PC-3 (cell line): ENCODE measurements at regions not wholly inside any gene's neighbourhood (a gene's known extent, or its start where the extent isn't known, plus 50 kb on each side); places are given as distances from the start of the nearest gene placed in this dataset.

ENCODE experiments used
- ATAC-seq: fragments of 200-7000 bp; cut with Tn5 transposase; 2 replicates; pipeline ENCODE4 v1.9.1; 2020; ENCODE audit warnings: mild to moderate bottlenecking, moderate library complexity
- BruUV-seq: library from RNA; stranded (reverse); fragments of 400-500 nt; replicated peaks from 2 replicates; lab custom pipeline; 2021; lab: Mats Ljungman, UMichigan
- CTCF ChIA-PET: fragments of 300-600 bp; sonication (Branson Sonifier 250); formaldehyde crosslinking; loops from one replicate; lab custom pipeline; 2022; ENCODE audit warnings: antibody characterized with exemption; lab: Charles Lee
- POLR2A ChIA-PET: fragments of 300-600 bp; sonication (Branson Sonifier 250); formaldehyde crosslinking; loops from one replicate; lab custom pipeline; 2022; ENCODE audit warnings: antibody characterized with exemption; ENCODE audit not compliant: unreplicated experiment; lab: Charles Lee
- DNase-seq: peaks from one replicate; pipeline ENCODE4 v3.0.0-alpha.2; 2015
- H2AFZ ChIP-seq: fragments of 300-600 bp; sonication (generic); 2 replicates; pipeline ENCODE4 v1.6.0; 2016; ENCODE audit warnings: antibody characterized with exemption, low read length
- H3F3A ChIP-seq: fragments of 300-600 bp; sonication (generic); one replicate; pipeline ENCODE4 v1.6.0; 2017; ENCODE audit warnings: antibody characterized with exemption, low read length, control low read depth, mild to moderate bottlenecking; ENCODE audit not compliant: unreplicated experiment
- H3K27ac ChIP-seq: fragments of 300-600 bp; sonication (generic); 2 replicates; pipeline ENCODE4 v1.5.1; 2016; ENCODE audit warnings: mild to moderate bottlenecking, low read length
- H3K27me3 ChIP-seq: fragments of 300-600 bp; sonication (generic); 2 replicates; pipeline ENCODE4 v1.6.1; 2016; ENCODE audit warnings: low read length, mixed read lengths
- H3K36me3 ChIP-seq: fragments of 300-600 bp; sonication (generic); 2 replicates; pipeline ENCODE4 v1.6.1; 2016; ENCODE audit warnings: low read depth, mixed run types, low read length, mixed read lengths
- H3K4me1 ChIP-seq: fragments of 300-600 bp; sonication (generic); 2 replicates; pipeline ENCODE4 v1.5.1; 2016; ENCODE audit warnings: low read length; ENCODE audit not compliant: insufficient read depth
- H3K4me2 ChIP-seq: fragments of 300-600 bp; sonication (generic); 2 replicates; pipeline ENCODE4 v1.6.0; 2016; ENCODE audit warnings: low read length
- H3K4me3 ChIP-seq: fragments of 300-600 bp; sonication (generic); 2 replicates; pipeline ENCODE4 v1.5.1; 2016; ENCODE audit warnings: mild to moderate bottlenecking, low read length, mixed read lengths
- H3K79me2 ChIP-seq: fragments of 300-600 bp; sonication (generic); 2 replicates; pipeline ENCODE4 v1.6.1; 2017; ENCODE audit warnings: low read length, mixed read lengths
- H3K9ac ChIP-seq: fragments of 300-600 bp; sonication (generic); 2 replicates; pipeline ENCODE4 v1.6.0; 2016; ENCODE audit warnings: mild to moderate bottlenecking, low read length
- H3K9me2 ChIP-seq: fragments of 300-600 bp; sonication (generic); replicated peaks from 2 replicates; pipeline ENCODE4 v1.6.1; 2016; ENCODE audit warnings: mixed run types, low read length, mixed read lengths
- H3K9me3 ChIP-seq: fragments of 300-600 bp; sonication (generic); 2 replicates; pipeline ENCODE4 v1.6.1; 2016; ENCODE audit warnings: low read length, mixed read lengths
- H4K20me1 ChIP-seq: fragments of 300-600 bp; sonication (generic); 2 replicates; pipeline ENCODE4 v1.6.1; 2016; ENCODE audit warnings: low read length, mixed read lengths
- EZH2 ChIP-seq: fragments of 300-600 bp; sonication (generic); IDR thresholded peaks from one replicate; pipeline ENCODE4 v1.6.1; 2017; ENCODE audit warnings: antibody characterized with exemption, mild to moderate bottlenecking, low read length; ENCODE audit not compliant: unreplicated experiment
- EZH2phosphoT487 ChIP-seq: fragments of 300-600 bp; sonication (generic); IDR thresholded peaks from 2 replicates; pipeline ENCODE4 v1.6.1; 2018; ENCODE audit warnings: mild to moderate bottlenecking, antibody characterized with exemption, low read length, borderline replicate concordance
- intact Hi-C: fragments of 100-400 bp; cut with micrococcal nuclease; formaldehyde crosslinking; loops from 2 replicates; pipeline ENCODE4 v1.9.0; 2023
- TF ChIP-seq, protein P1 (sequence below): fragments of 300-600 bp; sonication (generic); conservative IDR thresholded peaks from 2 replicates; pipeline ENCODE4 v1.5.1; 2017; ENCODE audit warnings: antibody characterized with exemption, low read depth, mild to moderate bottlenecking, low read length

DNA sequence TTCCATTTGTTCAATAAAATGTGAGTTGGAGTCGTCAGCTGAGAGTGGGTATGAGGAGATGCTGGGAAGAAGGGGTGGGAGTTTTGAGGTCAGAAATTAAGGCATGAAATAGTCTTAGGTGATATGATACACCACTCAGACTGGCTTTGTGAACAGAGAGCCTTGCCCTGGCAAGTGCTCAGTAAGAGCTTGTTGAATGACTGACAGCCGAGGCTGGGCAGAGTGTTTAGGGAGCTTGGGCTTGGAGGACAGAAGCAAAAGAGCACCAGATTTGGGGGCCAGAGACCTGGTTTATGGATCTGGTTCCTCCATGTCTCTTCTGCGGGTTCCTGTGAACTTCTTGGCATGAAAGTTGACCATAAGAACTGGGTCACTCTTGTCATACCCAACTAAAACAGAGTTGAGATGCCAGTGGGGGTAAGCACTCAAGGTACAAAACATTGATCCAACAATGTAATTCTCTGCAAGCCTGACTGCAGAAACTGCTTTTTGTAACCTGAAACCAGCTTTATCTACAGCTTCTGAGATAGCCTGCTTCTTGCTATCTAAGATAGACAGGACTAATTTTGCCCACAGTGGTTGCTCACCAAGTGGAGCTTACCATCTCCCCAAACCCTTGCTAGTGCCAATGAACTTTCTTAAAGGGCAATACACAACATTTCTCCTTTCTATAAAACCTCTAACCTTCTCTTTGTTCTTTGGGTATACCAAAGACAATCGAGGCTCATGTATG, 126.4 kb downstream of the TENT5C start:
- Histone ChIP-seq H3K9me2 (no peaks in the 10 kb centered on the region), H3K4me3 (no peak overlapping the region), H3K27ac (no peak overlapping the region), H3K9ac (no peak overlapping the region), H3F3A (no peaks in the 10 kb centered on the region), H3K9me3 (0 out of 2 replicates have a peak, but pooled peaks cover 5% of the 10 kb centered on the region), H2AFZ (no peak overlapping the region), H3K4me2 (no peak overlapping the region), H3K4me1 (peaks cover 10% of the 10 kb centered on the region; the same call in 1 of the 2 replicates), H3K27me3 (no peaks in the 10 kb centered on the region), H3K36me3 (no peaks in the 10 kb centered on the region), H3K79me2 (no peaks in the 10 kb centered on the region), H4K20me1 (no peaks in the 10 kb centered on the region)
- TF ChIP-seq EZH2 (no peak), EZH2phosphoT487 (no peak)
- TF ChIP-seq, protein P1, sequence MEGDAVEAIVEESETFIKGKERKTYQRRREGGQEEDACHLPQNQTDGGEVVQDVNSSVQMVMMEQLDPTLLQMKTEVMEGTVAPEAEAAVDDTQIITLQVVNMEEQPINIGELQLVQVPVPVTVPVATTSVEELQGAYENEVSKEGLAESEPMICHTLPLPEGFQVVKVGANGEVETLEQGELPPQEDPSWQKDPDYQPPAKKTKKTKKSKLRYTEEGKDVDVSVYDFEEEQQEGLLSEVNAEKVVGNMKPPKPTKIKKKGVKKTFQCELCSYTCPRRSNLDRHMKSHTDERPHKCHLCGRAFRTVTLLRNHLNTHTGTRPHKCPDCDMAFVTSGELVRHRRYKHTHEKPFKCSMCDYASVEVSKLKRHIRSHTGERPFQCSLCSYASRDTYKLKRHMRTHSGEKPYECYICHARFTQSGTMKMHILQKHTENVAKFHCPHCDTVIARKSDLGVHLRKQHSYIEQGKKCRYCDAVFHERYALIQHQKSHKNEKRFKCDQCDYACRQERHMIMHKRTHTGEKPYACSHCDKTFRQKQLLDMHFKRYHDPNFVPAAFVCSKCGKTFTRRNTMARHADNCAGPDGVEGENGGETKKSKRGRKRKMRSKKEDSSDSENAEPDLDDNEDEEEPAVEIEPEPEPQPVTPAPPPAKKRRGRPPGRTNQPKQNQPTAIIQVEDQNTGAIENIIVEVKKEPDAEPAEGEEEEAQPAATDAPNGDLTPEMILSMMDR = no peak
- intact Hi-C loops = no loop called here
- DNase-seq = no peak
- BruUV-seq = no TSS peak
- ChIA-PET POLR2A (no interaction called here), CTCF (interaction anchor here (0.6 kb wide), 1 partner anchor 197 kb away, joined by 3 read pairs; no protein-coding TSS in a partner anchor)
- no peak for ATAC-seq

DNA sequence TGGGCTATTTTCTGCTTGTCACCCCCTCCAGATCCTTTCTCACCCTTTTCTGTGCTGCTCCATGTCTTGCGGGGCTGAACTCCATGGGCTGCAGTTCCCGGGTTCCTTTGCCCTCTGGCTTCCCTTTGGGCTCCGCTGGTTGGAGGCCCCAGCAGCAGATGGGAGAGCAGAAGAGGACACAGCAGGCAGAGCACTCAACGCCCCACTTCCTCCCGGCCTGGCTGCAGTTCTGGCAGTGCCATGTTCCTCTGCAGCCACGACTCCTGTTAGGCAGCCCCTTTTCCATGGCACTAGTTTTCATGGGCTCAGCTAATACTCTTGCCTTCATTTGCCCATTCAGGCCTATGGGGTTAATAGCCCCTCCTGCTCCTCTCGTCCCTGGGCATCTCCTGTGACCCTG, 127.1 kb downstream of the TENT5C start:
- intact Hi-C loops = no loop called here
- Histone ChIP-seq H3F3A (no peaks in the 10 kb centered on the region), H3K27ac (no peak overlapping the region), H3K9me3 (no peaks in the 10 kb centered on the region), H3K4me1 (peaks cover 10% of the 10 kb centered on the region; the same call in 1 of the 2 replicates), H3K9ac (no peak overlapping the region), H2AFZ (no peak overlapping the region), H3K9me2 (no peaks in the 10 kb centered on the region), H3K27me3 (no peaks in the 10 kb centered on the region), H3K4me2 (no peak overlapping the region), H3K4me3 (no peak overlapping the region), H3K36me3 (no peaks in the 10 kb centered on the region), H4K20me1 (no peaks in the 10 kb centered on the region), H3K79me2 (no peaks in the 10 kb centered on the region)
- POLR2A ChIA-PET = no interaction called here
- ATAC-seq = no peak
- CTCF ChIA-PET = no interaction called here
- TF ChIP-seq, protein P1 = no peak
- no peak for TF ChIP-seq EZH2phosphoT487
- no peak for DNase-seq
- no TSS peak for BruUV-seq

DNA sequence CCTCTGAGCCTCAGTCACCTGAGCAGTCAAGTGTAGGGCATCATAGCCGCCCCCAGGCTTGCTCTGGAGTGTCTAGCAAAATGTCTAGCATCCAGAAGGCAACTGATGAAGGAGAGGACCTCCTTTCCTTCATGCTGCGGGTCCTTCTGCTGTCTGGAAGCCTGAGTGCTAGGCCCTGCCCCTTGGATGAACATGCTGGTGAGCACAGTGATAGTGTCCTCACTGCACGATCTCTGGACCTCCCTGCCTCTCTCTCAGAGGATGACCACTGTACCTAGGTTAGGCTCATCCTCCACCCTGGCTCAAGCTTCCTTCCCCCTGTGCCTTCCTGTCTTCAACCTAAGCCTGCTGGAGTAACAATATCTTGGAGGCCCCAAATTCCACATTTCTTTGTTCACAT, 128.6 kb downstream of the TENT5C start:
- POLR2A ChIA-PET = no interaction called here
- no peak for TF ChIP-seq EZH2
- TF ChIP-seq, protein P1 = no peak
- no peak for TF ChIP-seq EZH2phosphoT487
- ATAC-seq (peak; percentile 38), DNase-seq (no peak)
- H3F3A ChIP-seq = no peaks in the 10 kb centered on the region
- no peaks in the 10 kb centered on the region for H3K9me3 ChIP-seq
- H3K79me2 ChIP-seq = no peaks in the 10 kb centered on the region
- intact Hi-C loops = no loop called here
- H4K20me1 ChIP-seq = no peaks in the 10 kb centered on the region
- H3K4me3 ChIP-seq = peak overlapping the region; percentile 64; the same call in 1 of the 2 replicates
- no peak overlapping the region for H3K27ac ChIP-seq
- no TSS peak for BruUV-seq
- CTCF ChIA-PET = no interaction called here
- H3K4me2 ChIP-seq = peak overlapping the region; percentile 73
- H3K9ac ChIP-seq = no peak overlapping the region
- H3K9me2 ChIP-seq = no peaks in the 10 kb centered on the region
- peaks cover 10% of the 10 kb centered on the region; the same call in 1 of the 2 replicates for H3K4me1 ChIP-seq
- peak overlapping the region; percentile 81 for H2AFZ ChIP-seq
- H3K36me3 ChIP-seq = no peaks in the 10 kb centered on the region
- no peaks in the 10 kb centered on the region for H3K27me3 ChIP-seq
